Stomach (tissue), 8 donors: ENCODE measurements at regions not wholly inside any gene's neighbourhood (a gene's known extent, or its start where the extent isn't known, plus 50 kb on each side); places are given as distances from the start of the nearest gene placed in this dataset.
A peak's percentile ranks its signal among the peaks of the same experiment; 100 is the strongest.

Source experiments
- DNase-seq, 2 donors: peaks; one replicate each; pipeline versions ENCODE4 v3.0.0 to v3.0.0-alpha.2; 2013 to 2019
- H3K27ac ChIP-seq, 5 donors: fragments of 200-600 bp in 4 of 5; sonication (generic) in 4 of 5; one replicate each; pipeline ENCODE4 v1.5.1; 2013 to 2019; ENCODE audit warnings: mild to moderate bottlenecking in 1 of 5, moderate library complexity in 1 of 5
- H3K27me3 ChIP-seq, 3 donors: fragments of 200-600 bp; sonication (generic); one replicate each; pipeline ENCODE4 v1.5.1; 2017 to 2019; ENCODE audit warnings: mixed run types in 1 of 3
- H3K36me3 ChIP-seq, 4 donors: fragments of 200-600 bp; sonication (generic); 1 replicate in 3 of 4; 2 replicates in 1 of 4; pipeline ENCODE4 v1.5.1; 2016 to 2019
- H3K4me1 ChIP-seq, 4 donors: fragments of 200-600 bp; sonication (generic); one replicate each; pipeline ENCODE4 v1.5.1; 2016 to 2019
- H3K4me3 ChIP-seq, 4 donors: fragments of 200-600 bp; sonication (generic) in 3 of 4; one replicate each; pipeline ENCODE4 v1.5.1; 2016 to 2019; ENCODE audit warnings: mild to moderate bottlenecking in 1 of 4
- H3K9me3 ChIP-seq, 4 donors: fragments of 200-600 bp; sonication (generic); one replicate each; pipeline ENCODE4 v1.5.1; 2016 to 2019
- CTCF ChIP-seq, 7 experiments: fragments of 450-650 bp in 4 of 7; fragments of 200-600 bp in 3 of 7; sonication (generic) in 3 of 7; IDR thresholded peaks; one replicate each; pipeline ENCODE4 v1.5.1; 2016 to 2019; ENCODE audit warnings: antibody characterized with exemption in 7 of 7, control low read depth in 2 of 7, mild to moderate bottlenecking in 1 of 7
- EP300 ChIP-seq: sonication (generic); formaldehyde crosslinking; IDR thresholded peaks from one replicate; pipeline ENCODE4 v1.6.1; 2017; ENCODE audit warnings: antibody characterized with exemption
- POLR2A ChIP-seq, 4 donors: fragments of 450-650 bp; IDR thresholded peaks; one replicate each; pipeline ENCODE4 v1.6.1; 2016; ENCODE audit warnings: antibody characterized with exemption in 4 of 4, control low read depth in 2 of 4, mild to moderate bottlenecking in 1 of 4, moderate library complexity in 1 of 4
- POLR2AphosphoS5 ChIP-seq, 3 donors: sonication (generic); formaldehyde crosslinking; IDR thresholded peaks; one replicate each; pipeline ENCODE4 v1.6.1; 2016; ENCODE audit warnings: antibody characterized with exemption in 3 of 3
- WGBS, 5 donors: extraction: QIAGEN DNeasy Blood & Tissue Kit in 3 of 5; methylation state at CpG; one replicate each; pipeline versions ENCODE4 v1.1.5 to v1.1.7; 2013 to 2018; 5-methylcytosine and 5-hydroxymethylcytosine counted together
- intact Hi-C: fragments of 100-400 bp; cut with DNase I; formaldehyde crosslinking; loops from one replicate; pipeline ENCODE4 v1.15.1; 2023; ENCODE audit warnings: low total_unique reads
- donor health status: healthy with polysubstance abuse.
- donor health status: Bipolar disorder and iron deficiency.
- donor health status: healthy.

- Histone ChIP-seq H3K4me3 (no peak overlapping the region), H3K9me3 (no peaks in the 10 kb centered on the region), H3K36me3 (no peaks in the 10 kb centered on the region), H3K4me1 (peaks cover 0 to 12% (median 3%) of the 10 kb centered on the region in 4 donors), H3K27ac (no peak overlapping the region), H3K27me3 (no peaks in the 10 kb centered on the region)
- WGBS, 5 donors: 81 to 86% (median 83%) methylated on average over 4 of the region's 4 CpGs
- intact Hi-C loops: no loop called here
- TF ChIP-seq CTCF (IDR thresholded peaks at IDR 0.05) (no peak), POLR2AphosphoS5 (IDR thresholded peaks at IDR 0.05) (no peak), POLR2A (IDR thresholded peaks at IDR 0.05) (no peak), EP300 (no peak)
- no peak for DNase-seq
Observed at GRCh38 chr13:73961181-73961580, 173.0 kb downstream of the KLF12 start.

GRCh38 chr13:73960474-73960873, 173.7 kb downstream of the KLF12 start:
- WGBS, 5 donors: 14 to 39% (median 29%) methylated on average over 1 of the region's 1 CpG
- Histone ChIP-seq H3K27ac (no peak overlapping the region), H3K27me3 (no peaks in the 10 kb centered on the region), H3K36me3 (no peaks in the 10 kb centered on the region), H3K4me1 (peaks cover 0 to 17% (median 6%) of the 10 kb centered on the region in 4 donors), H3K4me3 (no peak overlapping the region), H3K9me3 (no peaks in the 10 kb centered on the region)
- intact Hi-C loops: no loop called here
- no peak for DNase-seq
- TF ChIP-seq EP300 (no peak), POLR2AphosphoS5 (IDR thresholded peaks at IDR 0.05) (no peak), POLR2A (IDR thresholded peaks at IDR 0.05) (no peak), CTCF (IDR thresholded peaks at IDR 0.05) (no peak)

- 74 to 80% (median 75%) methylated on average over 7 to 8 of the region's 8 CpGs for WGBS, 5 donors
- DNase-seq: peak in 1 of 2 donors; percentile 32
- no peak for TF ChIP-seq CTCF (IDR thresholded peaks at IDR 0.05)
- no peak for TF ChIP-seq POLR2A (IDR thresholded peaks at IDR 0.05)
- TF ChIP-seq POLR2AphosphoS5 (IDR thresholded peaks at IDR 0.05): no peak
- TF ChIP-seq EP300: no peak
- Histone ChIP-seq H3K4me1 (peaks cover 0 to 20% (median 7%) of the 10 kb centered on the region in 4 donors), H3K27me3 (no peaks in the 10 kb centered on the region), H3K36me3 (no peaks in the 10 kb centered on the region), H3K27ac (no peak overlapping the region), H3K4me3 (no peak overlapping the region), H3K9me3 (no peaks in the 10 kb centered on the region)
- intact Hi-C loops: no loop called here
Observed at GRCh38 chr13:73958657-73959397, 175.4 kb downstream of the KLF12 start.

GRCh38 chr13:73957889-73958288, 176.3 kb downstream of the KLF12 start:
- Histone ChIP-seq H3K4me3 (no peak overlapping the region), H3K36me3 (no peaks in the 10 kb centered on the region), H3K9me3 (no peaks in the 10 kb centered on the region), H3K27ac (no peak overlapping the region), H3K4me1 (peaks cover 0 to 20% (median 7%) of the 10 kb centered on the region in 4 donors), H3K27me3 (no peaks in the 10 kb centered on the region)
- no peak for TF ChIP-seq POLR2A (IDR thresholded peaks at IDR 0.05)
- TF ChIP-seq CTCF (IDR thresholded peaks at IDR 0.05): no peak
- TF ChIP-seq POLR2AphosphoS5 (IDR thresholded peaks at IDR 0.05): no peak
- TF ChIP-seq EP300: no peak
- DNase-seq: no peak
- intact Hi-C loops: no loop called here
- 88 to 95% (median 91%) methylated on average over 5 of the region's 5 CpGs for WGBS, 5 donors
